HFFc6 (cell line): ENCODE measurements at regions not wholly inside any gene's neighbourhood (a gene's known extent, or its start where the extent isn't known, plus 50 kb on each side); places are given as distances from the start of the nearest gene placed in this dataset.

ENCODE experiments used
- DNase-seq: peaks from one replicate; pipeline ENCODE4 v3.0.0-alpha.2; 2018
- H3K27ac Mint-ChIP-seq: 2 replicates; pipeline ENCODE4 v1.8.0; 2020; ENCODE audit warnings: mild to moderate bottlenecking, mixed read lengths
- H3K27me3 Mint-ChIP-seq: 2 replicates; pipeline ENCODE4 v1.8.0; 2021; ENCODE audit warnings: mild to moderate bottlenecking, moderate library complexity, mixed read lengths; ENCODE audit not compliant: insufficient read depth
- H3K36me3 Mint-ChIP-seq: 2 replicates; pipeline ENCODE4 v1.8.0; 2021; ENCODE audit warnings: low read depth, mixed read lengths
- H3K4me1 Mint-ChIP-seq: 2 replicates; pipeline ENCODE4 v1.8.0; 2020; ENCODE audit warnings: low read depth, mixed read lengths
- H3K4me3 Mint-ChIP-seq: 2 replicates; pipeline ENCODE4 v1.8.0; 2020; ENCODE audit warnings: mild to moderate bottlenecking, moderate library complexity, mixed read lengths
- H3K9me3 Mint-ChIP-seq: 2 replicates; pipeline ENCODE4 v1.8.0; 2020; ENCODE audit warnings: mild to moderate bottlenecking, mixed read lengths
- CTCF ChIP-seq: fragments of 200-600 bp; sonication (generic); IDR thresholded peaks from 2 replicates; pipeline ENCODE4 v1.5.0; 2021; ENCODE audit warnings: antibody characterized with exemption, mild to moderate bottlenecking

- DNase-seq: no peak
- Mint-ChIP-seq H3K27me3 (peaks cover 10% of the 10 kb centered on the region), H3K36me3 (no peaks in the 10 kb centered on the region), H3K27ac (no peak overlapping the region), H3K4me3 (no peak overlapping the region), H3K4me1 (no peaks in the 10 kb centered on the region), H3K9me3 (no peaks in the 10 kb centered on the region)
- no peak for TF ChIP-seq CTCF
These were observed 84.1 kb downstream of the SEC61G start for GRCh38 chr7:54674891-54675290.

GRCh38 chr7:54672519-54672918, 86.5 kb downstream of the SEC61G start:
- Mint-ChIP-seq H3K27ac (no peak overlapping the region), H3K27me3 (peaks cover 8% of the 10 kb centered on the region), H3K9me3 (no peaks in the 10 kb centered on the region), H3K4me3 (no peak overlapping the region), H3K36me3 (no peaks in the 10 kb centered on the region), H3K4me1 (no peaks in the 10 kb centered on the region)
- no peak for TF ChIP-seq CTCF
- DNase-seq: no peak

- Mint-ChIP-seq H3K27ac (no peak overlapping the region), H3K4me1 (peaks cover 6% of the 10 kb centered on the region), H3K36me3 (no peaks in the 10 kb centered on the region), H3K9me3 (no peaks in the 10 kb centered on the region), H3K4me3 (peak overlapping the region; percentile 38), H3K27me3 (peaks cover 31% of the 10 kb centered on the region)
- TF ChIP-seq CTCF: peak; percentile 51; the same call in 1 of the 2 replicates
- peak; percentile 0 for DNase-seq
These were observed 94.5 kb downstream of the SEC61G start for GRCh38 chr7:54664235-54665228.

GRCh38 chr7:54663603-54664234, 95.3 kb downstream of the SEC61G start:
- no peak overlapping the region for H3K27ac Mint-ChIP-seq
- H3K27me3 Mint-ChIP-seq: peaks cover 31% of the 10 kb centered on the region
- H3K4me3 Mint-ChIP-seq: peak overlapping the region; percentile 38

GRCh38 chr7:54663186-54663585, 95.8 kb downstream of the SEC61G start:
- H3K27ac Mint-ChIP-seq: no peak overlapping the region
- H3K4me1 Mint-ChIP-seq: peaks cover 6% of the 10 kb centered on the region
- no peak for DNase-seq
- H3K36me3 Mint-ChIP-seq: no peaks in the 10 kb centered on the region
- no peak for TF ChIP-seq CTCF
- H3K27me3 Mint-ChIP-seq: peaks cover 31% of the 10 kb centered on the region
- no peak overlapping the region for H3K4me3 Mint-ChIP-seq
- no peaks in the 10 kb centered on the region for H3K9me3 Mint-ChIP-seq

More at GRCh38 chr7:54663603-54664234, 95.3 kb downstream of the SEC61G start:
- TF ChIP-seq CTCF: no peak
- no peak for DNase-seq
- Mint-ChIP-seq H3K4me1 (peaks cover 6% of the 10 kb centered on the region), H3K36me3 (no peaks in the 10 kb centered on the region), H3K9me3 (no peaks in the 10 kb centered on the region)
